Neural progenitor cell (in vitro differentiated cells): ENCODE measurements at regions not wholly inside any gene's neighbourhood (a gene's known extent, or its start where the extent isn't known, plus 50 kb on each side); places are given as distances from the start of the nearest gene placed in this dataset.

Experiments
- DNase-seq: peaks from one replicate; pipeline ENCODE4 v3.0.0-alpha.2; 2016; ENCODE audit warnings: low spot score
- H2AFZ ChIP-seq: fragments of 200-600 bp; sonication (generic); replicated peaks from 2 replicates; pipeline ENCODE4 v1.6.1; 2016; ENCODE audit warnings: antibody characterized with exemption
- H3F3A ChIP-seq: fragments of 200-600 bp; sonication (generic); 2 replicates; pipeline ENCODE4 v1.6.1; 2016; ENCODE audit warnings: antibody characterized with exemption, low read depth
- H3K27ac ChIP-seq: fragments of 200-600 bp; sonication (generic); 2 replicates; pipeline ENCODE4 v1.5.1; 2016; ENCODE audit warnings: mild to moderate bottlenecking
- H3K27me3 ChIP-seq: fragments of 200-600 bp; sonication (generic); 2 replicates; pipeline ENCODE4 v1.6.1; 2016; ENCODE audit warnings: mild to moderate bottlenecking, moderate library complexity
- H3K36me3 ChIP-seq: fragments of 200-600 bp; sonication (generic); 2 replicates; pipeline ENCODE4 v1.5.1; 2016
- H3K4me1 ChIP-seq: fragments of 200-600 bp; sonication (generic); 2 replicates; pipeline ENCODE4 v1.6.1; 2016; ENCODE audit warnings: mixed run types
- H3K4me2 ChIP-seq: fragments of 200-600 bp; sonication (generic); 2 replicates; pipeline ENCODE4 v1.6.1; 2016
- H3K4me3 ChIP-seq: fragments of 200-600 bp; sonication (generic); 2 replicates; pipeline ENCODE4 v1.5.1; 2016
- H3K79me2 ChIP-seq: fragments of 200-600 bp; sonication (generic); 2 replicates; pipeline ENCODE4 v1.6.1; 2016; ENCODE audit warnings: low read depth
- H3K9ac ChIP-seq: fragments of 200-600 bp; sonication (generic); 2 replicates; pipeline ENCODE4 v1.6.1; 2016
- H3K9me3 ChIP-seq: fragments of 200-600 bp; sonication (generic); 2 replicates; pipeline ENCODE4 v1.5.1; 2016; ENCODE audit warnings: low read depth
- H4K20me1 ChIP-seq: fragments of 200-600 bp; sonication (generic); 2 replicates; pipeline ENCODE4 v1.6.1; 2016; ENCODE audit warnings: low read depth
- H3K27ac Mint-ChIP-seq: 3 replicates; pipeline ENCODE4 v1.8.0; 2021; ENCODE audit warnings: mixed read lengths
- H3K27me3 Mint-ChIP-seq: 2 replicates; pipeline ENCODE4 v1.8.0; 2022; ENCODE audit warnings: low read depth, mild to moderate bottlenecking, inconsistent platforms, moderate library complexity, mixed read lengths; ENCODE audit not compliant: insufficient read depth
- H3K36me3 Mint-ChIP-seq: 3 replicates; pipeline ENCODE4 v1.8.0; 2021; ENCODE audit warnings: mixed read lengths
- H3K4me1 Mint-ChIP-seq: 3 replicates; pipeline ENCODE4 v1.8.0; 2021; ENCODE audit warnings: mixed read lengths
- H3K4me3 Mint-ChIP-seq: 3 replicates; pipeline ENCODE4 v1.8.0; 2021; ENCODE audit warnings: mild to moderate bottlenecking, moderate library complexity, mixed read lengths
- H3K9me3 Mint-ChIP-seq: 3 replicates; pipeline ENCODE4 v1.8.0; 2020; ENCODE audit warnings: mixed read lengths
- EZH2 ChIP-seq: fragments of 200-600 bp; sonication (generic); IDR thresholded peaks from 2 replicates; pipeline ENCODE4 v1.6.1; 2017; ENCODE audit warnings: antibody characterized with exemption, mild to moderate bottlenecking, moderate library complexity
- EZH2phosphoT487 ChIP-seq: fragments of 200-600 bp; sonication (generic); IDR thresholded peaks from 2 replicates; pipeline ENCODE4 v1.6.1; 2017; ENCODE audit warnings: antibody characterized with exemption
- TF ChIP-seq, protein P1 (sequence below): fragments of 200-600 bp; sonication (generic); IDR thresholded peaks from 2 replicates; pipeline ENCODE4 v1.5.1; 2017; ENCODE audit warnings: antibody characterized with exemption, mild to moderate bottlenecking

DNA sequence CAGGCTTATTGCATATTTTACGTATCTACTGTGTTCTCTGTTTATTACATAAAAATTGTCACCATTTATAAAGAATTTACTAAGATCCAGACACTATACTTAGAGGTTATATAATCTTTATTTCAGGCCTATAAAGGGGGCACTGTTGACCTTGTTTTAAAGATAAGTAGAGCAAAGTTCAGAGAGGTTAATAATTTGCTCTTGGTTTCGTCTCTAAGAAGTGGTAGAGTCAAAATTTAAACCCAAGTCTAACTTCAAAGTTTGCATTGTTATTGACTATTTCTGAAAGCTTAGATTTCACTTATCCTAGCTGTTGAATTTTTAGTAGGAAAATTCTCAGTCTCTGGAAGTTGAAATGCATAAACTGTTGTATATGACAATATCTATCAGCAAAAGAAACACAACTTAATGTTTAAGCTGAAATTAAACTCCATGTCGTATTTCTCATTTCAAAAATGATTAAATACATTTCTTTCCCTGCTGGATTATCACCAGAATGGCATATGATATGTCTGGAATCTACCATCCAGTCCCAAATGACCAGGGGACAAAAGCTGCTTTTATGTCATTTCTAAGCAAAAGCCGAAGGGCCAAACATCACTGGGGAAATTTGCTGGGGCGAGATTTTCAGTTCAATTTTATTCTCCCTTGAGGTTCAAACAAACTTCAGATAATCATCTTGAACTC is 138.4 kb downstream of the SLC7A11 start:
- H3K4me2 ChIP-seq: no peak overlapping the region
- no peak overlapping the region for H3K4me3 ChIP-seq
- no peaks in the 10 kb centered on the region for H3K36me3 ChIP-seq
- no peak overlapping the region for H3K27ac ChIP-seq
- H4K20me1 ChIP-seq: no peaks in the 10 kb centered on the region
- H3K4me1 Mint-ChIP-seq: no peaks in the 10 kb centered on the region
- DNase-seq: no peak
- no peaks in the 10 kb centered on the region for H3K79me2 ChIP-seq
- H3K4me3 Mint-ChIP-seq: no peak overlapping the region
- no peak overlapping the region for H2AFZ ChIP-seq
- no peaks in the 10 kb centered on the region for H3F3A ChIP-seq
- H3K9me3 ChIP-seq: no peaks in the 10 kb centered on the region
- no peaks in the 10 kb centered on the region for H3K27me3 ChIP-seq
- no peak overlapping the region for H3K27ac Mint-ChIP-seq
- H3K9ac ChIP-seq: no peak overlapping the region
- no peaks in the 10 kb centered on the region for H3K27me3 Mint-ChIP-seq
- H3K36me3 Mint-ChIP-seq: no peaks in the 10 kb centered on the region
- no peak for TF ChIP-seq EZH2phosphoT487
- TF ChIP-seq, protein P1, sequence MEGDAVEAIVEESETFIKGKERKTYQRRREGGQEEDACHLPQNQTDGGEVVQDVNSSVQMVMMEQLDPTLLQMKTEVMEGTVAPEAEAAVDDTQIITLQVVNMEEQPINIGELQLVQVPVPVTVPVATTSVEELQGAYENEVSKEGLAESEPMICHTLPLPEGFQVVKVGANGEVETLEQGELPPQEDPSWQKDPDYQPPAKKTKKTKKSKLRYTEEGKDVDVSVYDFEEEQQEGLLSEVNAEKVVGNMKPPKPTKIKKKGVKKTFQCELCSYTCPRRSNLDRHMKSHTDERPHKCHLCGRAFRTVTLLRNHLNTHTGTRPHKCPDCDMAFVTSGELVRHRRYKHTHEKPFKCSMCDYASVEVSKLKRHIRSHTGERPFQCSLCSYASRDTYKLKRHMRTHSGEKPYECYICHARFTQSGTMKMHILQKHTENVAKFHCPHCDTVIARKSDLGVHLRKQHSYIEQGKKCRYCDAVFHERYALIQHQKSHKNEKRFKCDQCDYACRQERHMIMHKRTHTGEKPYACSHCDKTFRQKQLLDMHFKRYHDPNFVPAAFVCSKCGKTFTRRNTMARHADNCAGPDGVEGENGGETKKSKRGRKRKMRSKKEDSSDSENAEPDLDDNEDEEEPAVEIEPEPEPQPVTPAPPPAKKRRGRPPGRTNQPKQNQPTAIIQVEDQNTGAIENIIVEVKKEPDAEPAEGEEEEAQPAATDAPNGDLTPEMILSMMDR: no peak
- TF ChIP-seq EZH2: no peak
- no peaks in the 10 kb centered on the region for H3K9me3 Mint-ChIP-seq
- no peaks in the 10 kb centered on the region for H3K4me1 ChIP-seq

GRCh38 chr4:138099385-138099784 is 142.8 kb downstream of the SLC7A11 start:
- H3K79me2 ChIP-seq: no peaks in the 10 kb centered on the region
- Mint-ChIP-seq H3K36me3 (no peaks in the 10 kb centered on the region), H3K4me3 (no peak overlapping the region), H3K4me1 (no peaks in the 10 kb centered on the region), H3K27ac (no peak overlapping the region), H3K27me3 (no peaks in the 10 kb centered on the region), H3K9me3 (no peaks in the 10 kb centered on the region)
- H3K4me2 ChIP-seq: no peak overlapping the region
- H3K4me3 ChIP-seq: no peak overlapping the region
- no peaks in the 10 kb centered on the region for H3K36me3 ChIP-seq
- no peaks in the 10 kb centered on the region for H4K20me1 ChIP-seq
- H3K4me1 ChIP-seq: no peaks in the 10 kb centered on the region
- TF ChIP-seq, protein P1: no peak
- TF ChIP-seq EZH2 (no peak), EZH2phosphoT487 (no peak)
- H3K27me3 ChIP-seq: no peaks in the 10 kb centered on the region
- H3F3A ChIP-seq: no peaks in the 10 kb centered on the region
- no peaks in the 10 kb centered on the region for H3K9me3 ChIP-seq
- no peak for DNase-seq
- no peak overlapping the region for H2AFZ ChIP-seq
- H3K9ac ChIP-seq: no peak overlapping the region
- H3K27ac ChIP-seq: no peak overlapping the region

- H3K27ac Mint-ChIP-seq: no peak overlapping the region
- H3K36me3 ChIP-seq: no peaks in the 10 kb centered on the region
- no peaks in the 10 kb centered on the region for H3K9me3 ChIP-seq
- no peaks in the 10 kb centered on the region for H3K4me1 ChIP-seq
- H3K4me3 ChIP-seq: no peak overlapping the region
- no peak overlapping the region for H3K4me3 Mint-ChIP-seq
- no peak overlapping the region for H3K4me2 ChIP-seq
- no peaks in the 10 kb centered on the region for H3K79me2 ChIP-seq
- H3K9me3 Mint-ChIP-seq: no peaks in the 10 kb centered on the region
- H2AFZ ChIP-seq: no peak overlapping the region
- H3K4me1 Mint-ChIP-seq: no peaks in the 10 kb centered on the region
- no peak for DNase-seq
- no peaks in the 10 kb centered on the region for H3K27me3 ChIP-seq
- H3K9ac ChIP-seq: no peak overlapping the region
- H3K27ac ChIP-seq: no peak overlapping the region
- no peaks in the 10 kb centered on the region for H3K27me3 Mint-ChIP-seq
- H3K36me3 Mint-ChIP-seq: no peaks in the 10 kb centered on the region
- H4K20me1 ChIP-seq: no peaks in the 10 kb centered on the region
- TF ChIP-seq, protein P1: no peak
- TF ChIP-seq EZH2phosphoT487: no peak
- TF ChIP-seq EZH2: no peak
- H3F3A ChIP-seq: no peaks in the 10 kb centered on the region
Observed at GRCh38 chr4:138097912-138098600, 144.1 kb downstream of the SLC7A11 start.
